ENCODE measurements at regions not wholly inside any gene's neighbourhood (a gene's known extent, or its start where the extent isn't known, plus 50 kb on each side); places are given as distances from the start of the nearest gene placed in this dataset.

GRCh38 chr20:24405810-24406209 lies 63.6 kb upstream of the SYNDIG1 start:
- TF ChIP-seq CTCF (IDR thresholded peaks at IDR 0.05) (no peak), POLR2A (IDR thresholded peaks at IDR 0.05; ENCODE audit: low read depth) (no peak), EP300 (IDR thresholded peaks at IDR 0.05) (no peak), POLR2AphosphoS5 (IDR thresholded peaks at IDR 0.05) (no peak)
